Stimulated activated CD8-positive, alpha-beta memory T cell treated with anti-CD3 and anti-CD28 coated beads, Interleukin-7, amount 100 ng/mL, for 1 hour (primary cell): ENCODE measurements at regions not wholly inside any gene's neighbourhood (a gene's known extent, or its start where the extent isn't known, plus 50 kb on each side); places are given as distances from the start of the nearest gene placed in this dataset.

Source experiments
- DNase-seq, 2 donors: peaks; one replicate each; pipeline ENCODE4 v3.0.0-alpha.2; 2020; ENCODE audit warnings: low read depth in 2 of 2

- DNase-seq, result no peak
Observed at GRCh38 chr9:113787871-113788270, 88.2 kb upstream of the ZNF618 start.

- DNase-seq, result no peak
Observed at GRCh38 chr9:113788616-113789330, 87.3 kb upstream of the ZNF618 start.

GRCh38 chr9:113790093-113790492 lies 86.0 kb upstream of the ZNF618 start:
- no peak for DNase-seq

GRCh38 chr9:113793558-113793957 lies 82.6 kb upstream of the ZNF618 start:
- no peak for DNase-seq

GRCh38 chr9:113794721-113795120 lies 81.4 kb upstream of the ZNF618 start:
- DNase-seq, result no peak

- DNase-seq, result no peak
Observed at GRCh38 chr9:113795811-113796392, 80.2 kb upstream of the ZNF618 start.

- DNase-seq, result no peak
Observed at GRCh38 chr9:113796646-113797426, 79.3 kb upstream of the ZNF618 start.

DNA sequence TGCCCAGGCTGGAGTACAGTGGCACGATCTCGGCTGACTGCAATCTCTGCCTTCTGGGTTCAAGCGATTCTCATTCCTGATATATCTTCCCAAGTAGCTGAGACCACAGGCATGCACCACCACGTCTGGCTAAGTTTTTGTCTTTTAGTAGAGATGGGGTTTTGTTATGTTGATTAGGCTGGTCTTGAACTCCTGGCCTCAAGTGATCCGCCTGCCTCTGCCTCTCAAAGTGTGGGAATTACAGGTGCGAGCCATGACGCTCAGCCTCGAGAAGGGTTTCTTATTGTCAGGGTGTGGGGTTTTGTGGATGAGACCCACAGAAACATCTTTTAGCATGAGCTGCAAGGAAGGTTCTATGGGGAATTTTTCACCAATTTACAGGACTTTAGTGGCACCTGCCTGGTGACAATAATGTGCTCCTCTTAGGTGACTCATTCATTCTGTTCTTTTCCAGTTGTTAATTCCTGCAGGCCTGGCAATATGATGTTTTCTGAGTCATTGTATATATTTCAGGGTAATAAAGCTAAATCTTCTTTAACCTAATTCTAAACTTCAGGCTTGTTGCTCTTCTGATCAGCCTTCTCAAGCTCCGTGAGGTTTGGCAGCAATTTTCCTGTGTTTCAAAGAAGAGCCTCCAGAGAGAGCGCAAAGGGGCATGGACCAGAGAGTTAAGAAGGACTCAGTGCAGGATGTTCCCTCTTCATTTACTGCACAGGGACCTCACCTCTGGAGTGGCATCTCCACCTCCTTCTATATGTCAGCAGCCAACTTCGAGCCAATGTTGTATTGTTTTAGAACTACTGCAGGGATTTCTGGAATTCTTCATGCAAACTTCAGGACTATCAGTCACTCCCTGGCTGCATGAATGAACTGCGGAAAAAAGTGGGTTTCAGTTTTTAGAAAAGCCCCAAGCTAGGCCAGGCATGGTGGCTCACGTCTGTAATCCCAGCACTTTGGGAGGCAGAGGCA lies 77.8 kb upstream of the ZNF618 start:
- DNase-seq, result no peak

GRCh38 chr9:113800276-113800675 lies 75.8 kb upstream of the ZNF618 start:
- no peak for DNase-seq

DNA sequence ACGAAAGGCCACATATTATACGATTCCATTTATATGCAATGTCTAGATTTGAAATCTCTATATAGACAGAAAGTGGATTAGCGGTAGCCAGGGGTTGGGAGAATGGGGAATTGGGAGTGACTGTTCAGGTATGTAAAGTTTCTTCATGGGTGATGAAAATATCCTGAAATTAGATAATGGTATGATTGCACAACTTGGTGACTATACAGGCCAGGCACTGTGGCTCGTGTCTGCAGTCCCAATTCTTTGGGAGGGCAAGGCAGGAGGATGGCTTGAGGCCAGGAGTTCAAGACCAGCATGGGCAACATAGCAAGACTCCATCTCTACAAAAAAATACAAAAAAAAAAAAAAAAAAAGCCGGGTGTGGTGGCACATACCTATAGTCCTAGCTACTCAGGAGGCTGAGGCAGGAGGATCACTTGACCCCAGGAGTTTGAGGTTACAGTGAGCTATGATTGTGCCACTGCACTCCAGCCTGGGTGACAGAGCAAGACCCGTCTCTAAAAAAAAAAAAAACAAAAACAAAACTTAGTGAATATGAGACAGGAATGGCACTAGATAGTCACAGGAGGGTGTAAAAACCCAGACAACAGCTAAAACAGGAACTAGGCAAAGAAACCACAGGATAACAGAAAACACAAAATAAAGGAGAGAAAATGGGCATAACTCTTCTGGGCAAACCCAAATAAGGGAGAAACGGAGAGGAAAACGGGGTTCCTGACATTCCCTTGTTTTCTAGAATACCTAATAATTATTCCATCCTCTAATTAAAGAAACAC lies 72.1 kb upstream of the ZNF618 start:
- no peak for DNase-seq

GRCh38 chr9:113805486-113806132 lies 70.5 kb upstream of the ZNF618 start:
- no peak for DNase-seq

GRCh38 chr9:113807173-113808061 lies 68.7 kb upstream of the ZNF618 start:
- peak in 1 of 2 donors; percentile 7 for DNase-seq

DNA sequence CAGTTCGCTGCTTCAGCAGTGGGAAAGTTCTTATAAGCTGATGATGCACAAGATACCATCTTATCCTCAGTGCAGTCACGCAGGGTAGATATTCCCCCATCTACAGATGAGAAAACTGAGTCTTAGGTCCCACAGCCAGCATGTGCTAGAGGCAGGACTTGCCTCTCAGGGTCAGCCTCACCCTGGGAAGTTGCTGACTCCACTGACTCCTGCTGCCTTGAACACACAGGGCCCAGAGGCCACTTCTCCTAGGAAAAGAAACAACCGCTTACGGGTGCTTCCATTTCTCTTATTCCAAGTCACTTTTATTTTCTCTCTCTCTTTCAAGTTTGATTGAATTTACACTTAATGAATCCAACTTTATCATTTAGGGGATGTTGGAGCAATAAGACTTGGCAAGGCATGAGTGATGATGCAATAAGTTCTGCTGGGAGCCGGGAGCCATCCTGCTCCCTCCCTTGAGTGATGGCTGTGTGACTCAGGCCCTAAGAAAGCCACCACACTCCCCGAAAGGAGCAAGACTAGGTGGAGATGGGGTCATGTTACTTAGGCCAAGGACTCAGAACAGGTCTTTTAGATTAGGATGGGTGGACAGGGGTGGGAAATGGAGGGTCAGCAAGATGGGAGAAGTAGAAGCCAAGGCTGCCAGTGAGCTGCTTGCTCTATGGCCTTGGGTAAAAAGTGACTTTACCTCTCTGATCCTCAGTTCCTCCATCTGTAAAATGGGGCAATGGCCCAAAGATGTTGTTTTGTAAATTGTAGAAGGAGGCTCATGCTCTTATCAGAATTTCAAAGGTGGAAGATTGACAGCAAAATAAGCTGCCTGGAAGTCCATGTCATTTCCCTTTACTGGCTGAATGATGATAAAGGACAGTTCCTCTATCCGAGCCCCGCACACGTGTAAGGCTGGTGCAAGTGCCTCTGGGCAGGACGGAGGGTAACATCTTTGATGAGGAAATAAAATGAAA lies 67.4 kb upstream of the ZNF618 start:
- no peak for DNase-seq

GRCh38 chr9:113817171-113817570 lies 58.9 kb upstream of the ZNF618 start:
- DNase-seq, result no peak

DNA sequence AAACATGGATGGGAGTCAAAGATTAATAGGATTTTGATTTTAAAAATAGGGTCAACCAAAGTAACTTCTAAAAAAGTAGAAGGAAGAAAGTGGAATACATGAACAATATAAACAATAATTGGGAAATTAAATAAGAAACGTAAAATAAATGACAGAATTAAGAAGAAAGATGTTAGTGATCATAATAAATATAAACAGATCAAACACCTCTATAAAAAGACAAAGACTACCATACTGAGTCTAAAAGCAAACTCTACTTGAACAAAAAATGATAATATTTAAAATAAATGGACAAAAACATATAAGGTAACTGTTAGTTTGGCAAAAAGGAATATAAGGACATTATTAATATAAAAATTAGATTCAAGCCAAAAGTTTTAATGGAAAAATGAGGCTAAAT lies 57.7 kb upstream of the ZNF618 start:
- DNase-seq, result no peak

GRCh38 chr9:113822315-113822714 lies 53.8 kb upstream of the ZNF618 start:
- no peak for DNase-seq

- no peak for DNase-seq
Observed at GRCh38 chr9:113823421-113823820, 52.7 kb upstream of the ZNF618 start.
